LNCaP clone FGC (cell line): ENCODE measurements at regions not wholly inside any gene's neighbourhood (a gene's known extent, or its start where the extent isn't known, plus 50 kb on each side); places are given as distances from the start of the nearest gene placed in this dataset.

Source experiments
- DNase-seq: peaks from one replicate; pipeline ENCODE4 v3.0.0-alpha.2; 2011; ENCODE audit warnings: low read depth
- H3K4me3 ChIP-seq: 2 replicates; pipeline ENCODE4 v1.5.1; 2011; ENCODE audit warnings: mild to moderate bottlenecking, low read depth, low read length, control low read depth
- TF ChIP-seq, protein P1 (sequence below): IDR thresholded peaks from 2 replicates; pipeline ENCODE4 v1.5.1; 2012; ENCODE audit warnings: mild to moderate bottlenecking; ENCODE audit not compliant: control insufficient read depth, insufficient read depth; ENCODE audit errors: extremely low read depth

DNA sequence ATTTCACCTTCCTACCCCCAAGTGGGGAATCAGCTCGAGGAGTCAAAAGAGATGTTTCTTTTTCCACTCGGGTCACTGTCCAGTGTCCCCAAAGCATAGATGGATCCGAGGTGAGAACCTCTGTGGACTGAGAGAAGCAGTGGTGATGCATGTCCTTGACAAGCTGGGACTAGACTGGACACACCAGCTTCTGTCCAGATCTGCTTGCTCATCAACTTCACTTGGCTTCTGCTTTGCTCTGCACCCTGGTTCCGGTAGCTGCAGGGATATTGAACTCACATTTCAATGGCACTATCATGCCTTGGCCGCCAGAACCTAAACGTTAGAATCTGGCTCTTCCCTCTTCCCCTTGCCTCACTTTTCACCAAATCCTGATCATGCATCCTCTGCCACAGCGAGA, 50.3 kb upstream of the CXCL12 start:
- no peak overlapping the region for H3K4me3 ChIP-seq
- DNase-seq, result no peak
- TF ChIP-seq, protein P1, sequence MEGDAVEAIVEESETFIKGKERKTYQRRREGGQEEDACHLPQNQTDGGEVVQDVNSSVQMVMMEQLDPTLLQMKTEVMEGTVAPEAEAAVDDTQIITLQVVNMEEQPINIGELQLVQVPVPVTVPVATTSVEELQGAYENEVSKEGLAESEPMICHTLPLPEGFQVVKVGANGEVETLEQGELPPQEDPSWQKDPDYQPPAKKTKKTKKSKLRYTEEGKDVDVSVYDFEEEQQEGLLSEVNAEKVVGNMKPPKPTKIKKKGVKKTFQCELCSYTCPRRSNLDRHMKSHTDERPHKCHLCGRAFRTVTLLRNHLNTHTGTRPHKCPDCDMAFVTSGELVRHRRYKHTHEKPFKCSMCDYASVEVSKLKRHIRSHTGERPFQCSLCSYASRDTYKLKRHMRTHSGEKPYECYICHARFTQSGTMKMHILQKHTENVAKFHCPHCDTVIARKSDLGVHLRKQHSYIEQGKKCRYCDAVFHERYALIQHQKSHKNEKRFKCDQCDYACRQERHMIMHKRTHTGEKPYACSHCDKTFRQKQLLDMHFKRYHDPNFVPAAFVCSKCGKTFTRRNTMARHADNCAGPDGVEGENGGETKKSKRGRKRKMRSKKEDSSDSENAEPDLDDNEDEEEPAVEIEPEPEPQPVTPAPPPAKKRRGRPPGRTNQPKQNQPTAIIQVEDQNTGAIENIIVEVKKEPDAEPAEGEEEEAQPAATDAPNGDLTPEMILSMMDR, result no peak

DNA sequence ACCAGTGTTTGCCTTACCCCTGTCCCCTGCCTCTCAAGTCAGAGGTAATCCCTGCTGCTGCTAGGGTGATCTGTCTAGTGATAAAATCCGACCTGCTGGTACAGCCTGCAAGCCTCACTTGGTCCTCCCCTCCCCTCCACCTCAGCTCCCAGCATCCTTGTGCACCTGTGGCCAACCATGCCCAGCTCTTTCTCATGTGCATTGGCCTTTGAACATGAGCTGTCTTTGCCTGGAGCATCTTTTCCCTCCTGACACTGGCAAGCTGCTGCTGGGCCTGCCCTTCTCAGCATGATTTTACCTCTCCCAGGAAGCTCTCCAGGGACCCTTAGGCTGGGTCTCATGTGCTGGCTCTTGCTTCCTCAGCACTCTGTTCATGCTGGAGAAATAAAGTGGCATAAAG, 51.3 kb upstream of the CXCL12 start:
- TF ChIP-seq, protein P1, result no peak
- DNase-seq, result no peak
- H3K4me3 ChIP-seq, result no peak overlapping the region

DNA sequence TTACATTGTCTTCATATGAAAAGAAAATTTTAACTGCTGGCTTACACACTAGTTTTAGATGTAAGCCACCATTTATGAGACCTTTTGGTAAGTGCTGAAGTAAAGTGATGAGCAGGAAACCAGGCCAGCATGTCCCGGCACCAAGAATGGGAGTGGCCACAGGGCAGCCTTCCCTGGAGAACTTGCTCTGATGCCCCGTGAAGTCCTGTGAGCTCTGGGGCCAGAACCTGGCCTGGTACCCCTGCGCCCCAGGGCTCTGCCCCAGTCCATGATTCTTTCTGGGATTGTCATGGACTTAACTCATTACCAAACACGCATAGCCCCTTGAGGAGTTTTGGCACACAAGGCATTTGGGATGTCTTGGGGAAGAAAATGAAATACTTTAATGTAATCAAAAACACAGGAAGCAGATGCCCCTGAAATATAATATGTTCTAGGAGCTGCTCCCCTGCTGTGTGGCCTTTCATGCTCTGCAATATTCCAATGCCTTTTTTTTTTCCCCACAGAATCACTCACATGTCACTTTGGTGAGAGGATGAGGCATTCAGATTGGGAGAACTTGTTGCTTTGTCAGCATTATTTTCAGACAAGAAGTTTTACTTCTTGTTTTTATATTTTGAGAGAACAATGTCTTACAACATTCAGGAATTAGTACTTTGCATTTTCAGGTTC, 53.1 kb upstream of the CXCL12 start:
- DNase-seq, result no peak
- TF ChIP-seq, protein P1, result no peak
- H3K4me3 ChIP-seq, result no peak overlapping the region

DNA sequence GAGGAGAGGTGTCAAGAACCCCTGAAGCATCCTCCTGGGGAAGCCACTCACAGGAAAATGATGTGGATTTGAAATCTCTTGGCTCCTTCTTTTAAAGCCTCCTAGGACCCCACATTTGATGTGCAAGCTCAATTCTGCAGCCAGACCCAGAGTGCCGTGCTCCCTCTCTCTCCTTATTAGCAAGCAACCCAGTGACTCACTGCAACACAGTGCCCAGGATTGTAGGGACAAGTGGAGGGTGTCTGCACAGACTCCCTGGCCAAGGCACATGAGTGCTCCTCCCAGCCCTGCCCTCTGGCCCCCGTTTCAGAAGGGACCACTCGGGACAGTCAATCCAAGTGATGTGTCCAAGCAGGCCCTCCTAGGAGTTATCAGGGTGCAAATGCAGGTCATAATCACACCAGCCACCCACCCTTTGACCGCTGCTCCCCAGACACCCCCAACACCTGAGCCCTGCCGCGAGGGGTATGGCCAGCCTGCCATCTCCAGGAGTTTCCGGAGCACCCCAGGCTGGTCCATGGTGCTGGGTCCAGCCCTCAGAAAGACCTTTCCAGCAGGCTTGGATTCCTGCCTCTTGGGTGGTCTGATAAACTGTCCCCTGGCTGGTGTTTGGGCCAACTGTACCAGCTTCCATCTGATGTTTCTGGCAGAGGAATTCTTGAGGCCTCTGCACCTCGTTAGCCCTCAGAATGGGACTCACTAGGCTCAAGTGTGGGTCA, 54.5 kb upstream of the CXCL12 start:
- no peak for DNase-seq
- H3K4me3 ChIP-seq, result no peak overlapping the region
- TF ChIP-seq, protein P1, result no peak

DNA sequence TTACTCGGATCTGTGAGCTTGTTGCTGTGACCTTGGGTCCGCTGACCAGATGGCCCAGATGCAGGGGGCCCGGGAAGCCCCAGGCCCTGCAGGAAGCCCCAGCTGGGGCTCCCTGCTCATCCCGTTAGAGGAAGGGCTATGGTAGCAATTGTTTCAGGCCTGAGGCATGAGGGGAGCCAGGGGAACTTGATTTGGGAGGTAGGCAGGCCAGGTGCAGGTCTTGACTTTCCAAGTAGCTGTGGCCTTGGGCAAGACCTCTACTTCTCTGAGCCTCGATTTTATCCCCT, 55.0 kb upstream of the CXCL12 start:
- no peak overlapping the region for H3K4me3 ChIP-seq
- DNase-seq, result no peak
- TF ChIP-seq, protein P1, result no peak

DNA sequence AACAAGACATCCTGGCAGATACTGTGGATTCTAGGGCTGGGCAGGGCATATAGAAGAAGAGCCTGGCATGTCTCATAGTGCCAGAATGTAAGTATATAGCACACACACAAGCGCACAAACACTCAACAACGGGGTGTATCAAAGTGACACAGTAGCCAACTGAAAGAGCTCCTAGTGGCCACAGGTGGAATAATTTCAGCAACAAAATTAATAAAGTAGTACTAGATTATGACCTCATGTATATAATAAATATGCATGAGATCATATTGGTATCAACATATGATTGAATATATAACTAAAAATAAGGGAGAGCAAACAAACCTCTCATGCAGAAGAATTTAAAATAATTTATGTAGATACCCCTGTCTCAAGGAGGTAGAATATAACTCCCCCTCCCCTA, 72.4 kb upstream of the CXCL12 start:
- no peak overlapping the region for H3K4me3 ChIP-seq
- DNase-seq, result no peak
- TF ChIP-seq, protein P1, result no peak
